SU-DHL-6 (cell line): ENCODE measurements at regions not wholly inside any gene's neighbourhood (a gene's known extent, or its start where the extent isn't known, plus 50 kb on each side); places are given as distances from the start of the nearest gene placed in this dataset.

ENCODE experiments used
- H2AFZ ChIP-seq: fragments of 200-600 bp; sonication (generic); 2 replicates; pipeline ENCODE4 v1.6.1; 2014; ENCODE audit warnings: low read depth, mild to moderate bottlenecking, moderate library complexity, mixed read lengths, antibody characterized with exemption, low read length; ENCODE audit not compliant: severe bottlenecking
- H3F3A ChIP-seq: fragments of 200-600 bp; shearing (Covaris generic); 2 replicates; pipeline ENCODE4 v1.6.0; 2016; ENCODE audit warnings: antibody characterized with exemption, mild to moderate bottlenecking; ENCODE audit not compliant: insufficient read depth
- H3K27ac ChIP-seq: fragments of 200-600 bp; sonication (generic); 2 replicates; pipeline ENCODE4 v1.5.1; 2016; ENCODE audit warnings: low read depth, mild to moderate bottlenecking, low read length, moderate library complexity, mixed read lengths
- H3K27me3 ChIP-seq: fragments of 200-600 bp; sonication (generic), shearing (Covaris generic); 2 replicates; pipeline ENCODE4 v1.6.0; 2014; ENCODE audit warnings: mild to moderate bottlenecking, low read length
- H3K36me3 ChIP-seq: fragments of 200-600 bp; sonication (generic); 2 replicates; pipeline ENCODE4 v1.6.1; 2014; ENCODE audit warnings: mild to moderate bottlenecking, low read length, mixed read lengths
- H3K4me2 ChIP-seq: fragments of 300-600, 200-600 bp; shearing (Covaris generic), sonication (generic); 2 replicates; pipeline ENCODE4 v1.6.0; 2014; ENCODE audit warnings: low read length, low read depth, mild to moderate bottlenecking; ENCODE audit not compliant: poor library complexity, severe bottlenecking
- H3K4me3 ChIP-seq: fragments of 200-600 bp; sonication (generic); 2 replicates; pipeline ENCODE4 v1.5.1; 2014; ENCODE audit warnings: antibody characterized with exemption, low read length, mild to moderate bottlenecking, mixed read lengths; ENCODE audit not compliant: insufficient read depth, poor library complexity, severe bottlenecking
- H3K79me2 ChIP-seq: fragments of 200-600 bp; sonication (generic); 2 replicates; pipeline ENCODE4 v1.6.1; 2014; ENCODE audit warnings: mild to moderate bottlenecking, low read length, moderate library complexity; ENCODE audit not compliant: insufficient read depth
- H3K9ac ChIP-seq: fragments of 200-600 bp; sonication (generic); 2 replicates; pipeline ENCODE4 v1.7.0; 2014; ENCODE audit warnings: mild to moderate bottlenecking, low read length
- H3K9me2 ChIP-seq: fragments of 200-600 bp; sonication (generic); replicated peaks from 2 replicates; pipeline ENCODE4 v1.6.1; 2014; ENCODE audit warnings: low read length; ENCODE audit not compliant: insufficient read depth
- H3K9me3 ChIP-seq: fragments of 200-600 bp; sonication (generic); 2 replicates; pipeline ENCODE4 v1.6.1; 2014; ENCODE audit warnings: low read length, mixed read lengths; ENCODE audit not compliant: insufficient read depth
- H4K20me1 ChIP-seq: fragments of 200-600 bp; sonication (generic); 2 replicates; pipeline ENCODE4 v1.6.1; 2014; ENCODE audit warnings: low read depth, mild to moderate bottlenecking, antibody characterized with exemption, low read length, moderate library complexity, mixed read lengths
- CTCF ChIP-seq: fragments of 200-600 bp; sonication (generic); IDR thresholded peaks from one replicate; pipeline ENCODE4 v1.5.1; 2017; ENCODE audit warnings: antibody characterized with exemption, mild to moderate bottlenecking, low read length, moderate library complexity; ENCODE audit not compliant: insufficient read depth, poor library complexity, severe bottlenecking
- EZH2phosphoT487 ChIP-seq: fragments of 200-600 bp; sonication (generic), shearing (Covaris generic); conservative IDR thresholded peaks from 2 replicates; pipeline ENCODE4 v1.6.1; 2018; ENCODE audit warnings: mild to moderate bottlenecking, antibody characterized with exemption, low read length, moderate library complexity, mixed read lengths

GRCh38 chr2:12156349-12156748 is 409.9 kb downstream of the LPIN1 start:
- no peak overlapping the region for H3K4me3 ChIP-seq
- H3F3A ChIP-seq, result no peaks in the 10 kb centered on the region
- H2AFZ ChIP-seq, result no peak overlapping the region
- H3K27me3 ChIP-seq, result no peaks in the 10 kb centered on the region
- H3K36me3 ChIP-seq, result no peaks in the 10 kb centered on the region
- no peak overlapping the region for H3K9ac ChIP-seq
- no peaks in the 10 kb centered on the region for H4K20me1 ChIP-seq
- TF ChIP-seq EZH2phosphoT487, result no peak
- no peak for TF ChIP-seq CTCF
- H3K27ac ChIP-seq, result no peak overlapping the region
- no peak overlapping the region for H3K4me2 ChIP-seq
- H3K9me2 ChIP-seq, result no peaks in the 10 kb centered on the region
- H3K9me3 ChIP-seq, result no peaks in the 10 kb centered on the region
- H3K79me2 ChIP-seq, result no peaks in the 10 kb centered on the region

DNA sequence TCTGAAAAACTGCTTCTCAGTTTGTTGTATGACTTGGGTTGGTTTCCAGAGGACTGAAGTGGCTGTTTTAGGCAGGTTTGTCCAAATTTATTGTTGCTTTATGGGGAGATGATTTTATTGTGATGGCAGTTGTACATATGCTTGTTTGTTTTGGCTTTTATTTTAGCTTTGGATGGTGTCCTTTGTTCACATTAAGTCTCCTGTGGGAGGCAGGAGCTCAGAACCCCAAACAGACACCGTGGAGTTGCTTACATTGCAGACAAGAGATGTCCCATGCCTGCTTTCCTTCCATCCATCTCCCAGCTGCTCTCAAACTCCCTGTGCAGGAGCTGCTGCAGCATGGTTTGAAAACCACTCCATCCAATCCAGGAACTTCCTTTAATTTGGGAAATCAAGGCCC is 414.7 kb downstream of the LPIN1 start:
- Histone ChIP-seq H3K79me2 (no peaks in the 10 kb centered on the region), H2AFZ (no peak overlapping the region), H3K9ac (no peak overlapping the region), H3K27me3 (no peaks in the 10 kb centered on the region), H3K36me3 (no peaks in the 10 kb centered on the region), H3K4me3 (no peak overlapping the region), H3K9me3 (no peaks in the 10 kb centered on the region), H3K27ac (no peak overlapping the region), H3F3A (no peaks in the 10 kb centered on the region), H3K4me2 (no peak overlapping the region), H3K9me2 (no peaks in the 10 kb centered on the region), H4K20me1 (no peaks in the 10 kb centered on the region)
- TF ChIP-seq EZH2phosphoT487 (no peak), CTCF (no peak)

GRCh38 chr2:12162269-12163247 is 416.1 kb downstream of the LPIN1 start:
- Histone ChIP-seq H3K79me2 (no peaks in the 10 kb centered on the region), H3K9me3 (no peaks in the 10 kb centered on the region), H3K27me3 (no peaks in the 10 kb centered on the region), H3K9ac (no peak overlapping the region), H3K27ac (no peak overlapping the region), H3F3A (no peaks in the 10 kb centered on the region), H3K9me2 (no peaks in the 10 kb centered on the region), H3K4me3 (no peak overlapping the region), H2AFZ (no peak overlapping the region), H3K36me3 (no peaks in the 10 kb centered on the region), H4K20me1 (no peaks in the 10 kb centered on the region), H3K4me2 (no peak overlapping the region)
- TF ChIP-seq CTCF (no peak), EZH2phosphoT487 (no peak)
